Fibroblast of lung (primary cell): ENCODE measurements at regions not wholly inside any gene's neighbourhood (a gene's known extent, or its start where the extent isn't known, plus 50 kb on each side); places are given as distances from the start of the nearest gene placed in this dataset.
A peak's percentile ranks its signal among the peaks of the same experiment; 100 is the strongest.

Experiments
- DNase-seq, 2 donors: peaks; one replicate each; pipeline versions ENCODE4 v3.0.0 to v3.0.0-alpha.2; 2010; ENCODE audit warnings: low read depth in 2 of 2
- H2AFZ ChIP-seq: 2 replicates; pipeline ENCODE4 v1.5.1; 2012; ENCODE audit warnings: low read length, control low read depth, inconsistent platforms
- H3K27ac ChIP-seq: 2 replicates; pipeline ENCODE4 v1.5.1; 2011; ENCODE audit warnings: low read length, control low read depth; ENCODE audit not compliant: insufficient read depth
- H3K27me3 ChIP-seq: 2 replicates; pipeline ENCODE4 v1.5.1; 2011; ENCODE audit warnings: mild to moderate bottlenecking, low read length; ENCODE audit not compliant: control insufficient read depth, insufficient read depth
- H3K36me3 ChIP-seq: 2 replicates; pipeline ENCODE4 v1.5.1; 2011; ENCODE audit warnings: low read length; ENCODE audit not compliant: control insufficient read depth, insufficient read depth
- H3K4me1 ChIP-seq: 2 replicates; pipeline ENCODE4 v1.5.1; 2011; ENCODE audit warnings: low read length; ENCODE audit not compliant: control insufficient read depth, insufficient read depth; ENCODE audit errors: extremely low read depth
- H3K4me2 ChIP-seq: 2 replicates; pipeline ENCODE4 v1.5.1; 2011; ENCODE audit warnings: low read length, control low read depth; ENCODE audit not compliant: insufficient read depth; ENCODE audit errors: extremely low read depth
- H3K4me3 ChIP-seq, 4 experiments: fragments of 200-600 bp in 1 of 4; sonication (generic) in 1 of 4; replicated peaks in 1 of 4; 2 replicates each; pipeline ENCODE4 v1.5.1; 2011 to 2016; ENCODE audit warnings: low read length in 4 of 4, low read depth in 3 of 4, mild to moderate bottlenecking in 3 of 4, control low read depth in 2 of 4, inconsistent platforms in 1 of 4, mixed read lengths in 1 of 4; ENCODE audit not compliant: insufficient read depth in 1 of 4; ENCODE audit errors: control extremely low read depth in 1 of 4
- H3K79me2 ChIP-seq: 2 replicates; pipeline ENCODE4 v1.5.1; 2012; ENCODE audit warnings: mild to moderate bottlenecking, low read length, inconsistent platforms; ENCODE audit not compliant: control insufficient read depth, insufficient read depth
- H3K9ac ChIP-seq: 2 replicates; pipeline ENCODE4 v1.5.1; 2011; ENCODE audit warnings: mild to moderate bottlenecking, low read length, control low read depth; ENCODE audit not compliant: insufficient read depth
- H3K9me3 ChIP-seq: 2 replicates; pipeline ENCODE4 v1.5.1; 2012; ENCODE audit warnings: low read depth, low read length; ENCODE audit not compliant: control insufficient read depth, insufficient read depth
- H4K20me1 ChIP-seq: 2 replicates; pipeline ENCODE4 v1.5.1; 2011; ENCODE audit warnings: low read length; ENCODE audit not compliant: control insufficient read depth, insufficient read depth; ENCODE audit errors: extremely low read depth
- EZH2 ChIP-seq: IDR thresholded peaks from 2 replicates; pipeline ENCODE4 v1.5.1; 2012; ENCODE audit warnings: low read length, control low read depth, mild to moderate bottlenecking; ENCODE audit errors: missing control alignments
- TF ChIP-seq, protein P1 (sequence below), 2 donors: IDR thresholded peaks in 1 of 2; conservative IDR thresholded peaks in 1 of 2; 1 replicate in 1 of 2; 2 replicates in 1 of 2; pipeline ENCODE4 v1.5.1; 2011 to 2012; ENCODE audit warnings: low read length in 2 of 2, control low read depth in 1 of 2, inconsistent platforms in 1 of 2, low read depth in 1 of 2, mild to moderate bottlenecking in 1 of 2

DNA sequence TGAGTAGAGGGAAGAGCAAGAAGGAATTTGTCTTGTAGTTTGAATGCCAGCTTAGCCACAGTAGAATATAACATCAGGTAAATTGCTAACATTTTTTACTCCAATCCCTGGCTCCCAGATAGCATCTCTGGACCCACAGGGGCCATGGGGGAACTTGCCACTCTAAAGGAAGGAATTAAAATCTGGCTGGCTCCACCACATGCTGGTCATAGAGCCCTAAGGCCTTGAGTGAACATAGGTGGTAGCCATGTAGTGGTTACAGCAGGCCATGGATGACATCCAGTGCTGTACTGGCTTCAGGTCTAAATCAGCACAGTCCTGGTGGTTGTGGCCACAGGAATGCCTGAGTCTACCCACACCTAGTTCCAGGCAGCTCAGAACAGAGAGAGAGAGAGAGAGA lies 109.9 kb upstream of the RGMB start:
- H3K4me3 ChIP-seq, result no peak overlapping the region
- H4K20me1 ChIP-seq, result no peaks in the 10 kb centered on the region
- TF ChIP-seq, protein P1, sequence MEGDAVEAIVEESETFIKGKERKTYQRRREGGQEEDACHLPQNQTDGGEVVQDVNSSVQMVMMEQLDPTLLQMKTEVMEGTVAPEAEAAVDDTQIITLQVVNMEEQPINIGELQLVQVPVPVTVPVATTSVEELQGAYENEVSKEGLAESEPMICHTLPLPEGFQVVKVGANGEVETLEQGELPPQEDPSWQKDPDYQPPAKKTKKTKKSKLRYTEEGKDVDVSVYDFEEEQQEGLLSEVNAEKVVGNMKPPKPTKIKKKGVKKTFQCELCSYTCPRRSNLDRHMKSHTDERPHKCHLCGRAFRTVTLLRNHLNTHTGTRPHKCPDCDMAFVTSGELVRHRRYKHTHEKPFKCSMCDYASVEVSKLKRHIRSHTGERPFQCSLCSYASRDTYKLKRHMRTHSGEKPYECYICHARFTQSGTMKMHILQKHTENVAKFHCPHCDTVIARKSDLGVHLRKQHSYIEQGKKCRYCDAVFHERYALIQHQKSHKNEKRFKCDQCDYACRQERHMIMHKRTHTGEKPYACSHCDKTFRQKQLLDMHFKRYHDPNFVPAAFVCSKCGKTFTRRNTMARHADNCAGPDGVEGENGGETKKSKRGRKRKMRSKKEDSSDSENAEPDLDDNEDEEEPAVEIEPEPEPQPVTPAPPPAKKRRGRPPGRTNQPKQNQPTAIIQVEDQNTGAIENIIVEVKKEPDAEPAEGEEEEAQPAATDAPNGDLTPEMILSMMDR (conservative IDR thresholded peaks at IDR 0.05 in 1 of 2, IDR thresholded peaks at IDR 0.05 in 1 of 2; ENCODE audit: low read depth in 1 of 2, low read length in 2 of 2), result no peak
- no peak for TF ChIP-seq EZH2
- H3K9me3 ChIP-seq, result no peaks in the 10 kb centered on the region
- H3K27ac ChIP-seq, result no peak overlapping the region
- no peaks in the 10 kb centered on the region for H3K4me1 ChIP-seq
- no peak overlapping the region for H3K4me2 ChIP-seq
- H3K36me3 ChIP-seq, result no peaks in the 10 kb centered on the region
- H3K79me2 ChIP-seq, result no peaks in the 10 kb centered on the region
- H2AFZ ChIP-seq, result no peak overlapping the region
- no peaks in the 10 kb centered on the region for H3K27me3 ChIP-seq
- H3K9ac ChIP-seq, result no peak overlapping the region
- peak in 1 of 2 donors; percentile 39 for DNase-seq

DNA sequence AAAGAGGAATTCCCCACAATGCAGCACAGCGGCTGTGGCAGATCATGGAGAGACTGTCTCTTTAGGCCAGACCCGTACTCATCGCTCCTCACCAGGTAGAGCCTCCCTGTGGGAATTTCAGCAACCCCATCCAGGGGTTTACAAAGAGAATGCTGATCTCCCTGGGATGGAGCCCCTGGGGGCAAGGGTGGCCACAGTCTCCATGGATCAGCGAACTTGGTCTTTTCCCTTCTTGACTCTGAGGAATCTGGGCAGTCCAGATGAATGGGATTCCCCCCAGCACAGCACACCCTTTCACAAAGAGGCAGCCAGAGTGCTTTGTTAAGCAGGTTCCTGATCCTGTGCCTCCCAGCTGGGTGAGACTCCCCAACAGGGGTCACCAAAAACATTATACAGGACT lies 108.7 kb upstream of the RGMB start:
- Histone ChIP-seq H3K4me2 (no peak overlapping the region), H2AFZ (no peak overlapping the region), H3K27me3 (no peaks in the 10 kb centered on the region), H3K79me2 (no peaks in the 10 kb centered on the region), H3K4me1 (no peaks in the 10 kb centered on the region), H3K4me3 (no peak overlapping the region), H4K20me1 (no peaks in the 10 kb centered on the region), H3K27ac (no peak overlapping the region), H3K9ac (no peak overlapping the region), H3K9me3 (no peaks in the 10 kb centered on the region), H3K36me3 (no peaks in the 10 kb centered on the region)
- TF ChIP-seq EZH2, result no peak
- TF ChIP-seq, protein P1 (conservative IDR thresholded peaks at IDR 0.05 in 1 of 2, IDR thresholded peaks at IDR 0.05 in 1 of 2; ENCODE audit: low read depth in 1 of 2, low read length in 2 of 2), result no peak
- DNase-seq, result no peak

GRCh38 chr5:98679963-98680362 lies 93.5 kb upstream of the RGMB start:
- Histone ChIP-seq H2AFZ (no peak overlapping the region), H4K20me1 (no peaks in the 10 kb centered on the region), H3K27ac (no peak overlapping the region), H3K79me2 (no peaks in the 10 kb centered on the region), H3K9me3 (no peaks in the 10 kb centered on the region), H3K4me3 (no peak overlapping the region), H3K27me3 (no peaks in the 10 kb centered on the region), H3K4me1 (no peaks in the 10 kb centered on the region), H3K9ac (no peak overlapping the region), H3K4me2 (no peak overlapping the region), H3K36me3 (no peaks in the 10 kb centered on the region)
- no peak for TF ChIP-seq EZH2
- TF ChIP-seq, protein P1 (conservative IDR thresholded peaks at IDR 0.05 in 1 of 2, IDR thresholded peaks at IDR 0.05 in 1 of 2; ENCODE audit: low read depth in 1 of 2, low read length in 2 of 2), result no peak
- peak in 1 of 2 donors; percentile 97 for DNase-seq
